ENCODE measurements at regions not wholly inside any gene's neighbourhood (a gene's known extent, or its start where the extent isn't known, plus 50 kb on each side); places are given as distances from the start of the nearest gene placed in this dataset.

DNA sequence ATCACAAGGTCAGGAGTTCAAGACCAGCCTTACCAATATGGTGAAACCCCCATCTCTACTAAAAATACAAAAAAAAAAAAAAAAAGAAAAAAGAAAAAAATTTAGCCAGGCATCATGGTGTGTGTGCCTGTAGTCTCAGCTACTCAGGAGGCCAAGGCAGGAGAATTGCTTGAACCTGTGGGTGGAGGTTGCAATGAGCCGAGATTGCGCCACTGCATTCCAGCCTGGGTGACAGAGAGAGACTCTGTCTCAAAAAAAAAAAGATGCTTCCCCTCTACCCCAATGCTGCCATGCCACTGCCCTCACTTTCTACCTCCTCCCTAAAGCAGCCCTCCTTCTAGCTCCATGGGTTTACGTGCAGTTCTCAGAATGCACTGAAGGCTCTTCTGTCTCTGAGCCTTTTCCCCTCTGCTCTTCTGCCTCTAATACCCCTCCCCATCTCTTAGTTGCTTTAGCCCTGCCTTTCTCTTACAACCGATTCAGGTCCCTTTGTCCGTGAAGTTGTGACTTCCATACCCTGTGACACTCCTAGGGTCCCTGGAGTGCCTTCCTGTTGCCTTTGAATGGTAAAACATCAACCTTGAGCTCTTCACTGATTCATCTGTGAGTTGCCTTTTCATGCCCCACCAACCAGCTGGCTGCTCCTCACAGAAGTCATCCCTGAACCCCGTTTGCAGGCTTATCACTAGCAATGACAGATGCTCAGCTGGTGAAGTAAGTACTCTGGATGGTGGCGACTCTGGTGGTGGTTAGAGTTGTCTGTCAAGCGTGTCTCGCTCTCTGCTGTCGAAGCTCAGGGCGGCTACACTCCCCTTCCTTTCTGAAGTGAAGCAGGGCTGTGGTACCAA, 234.9 kb downstream of the RHOU start:
- intact Hi-C loops (cut with DNase I), result no loop called here
- no peaks in the 10 kb centered on the region for H3K9me3 ChIP-seq (ENCODE audit: control insufficient read depth, low read length)
- 91% methylated on average over 11 of the region's 11 CpGs for WGBS
- no peaks in the 10 kb centered on the region for H3K27me3 ChIP-seq (ENCODE audit: control insufficient read depth, insufficient read depth)
- H3K4me1 ChIP-seq (ENCODE audit: control insufficient read depth, insufficient read depth, low read length), result no peaks in the 10 kb centered on the region
- DNase-seq (no peak), ATAC-seq (no peak)
- H3K4me3 ChIP-seq (ENCODE audit: low read length), result no peak overlapping the region
- no peak overlapping the region for H3K27ac ChIP-seq (ENCODE audit: low read length)

DNA sequence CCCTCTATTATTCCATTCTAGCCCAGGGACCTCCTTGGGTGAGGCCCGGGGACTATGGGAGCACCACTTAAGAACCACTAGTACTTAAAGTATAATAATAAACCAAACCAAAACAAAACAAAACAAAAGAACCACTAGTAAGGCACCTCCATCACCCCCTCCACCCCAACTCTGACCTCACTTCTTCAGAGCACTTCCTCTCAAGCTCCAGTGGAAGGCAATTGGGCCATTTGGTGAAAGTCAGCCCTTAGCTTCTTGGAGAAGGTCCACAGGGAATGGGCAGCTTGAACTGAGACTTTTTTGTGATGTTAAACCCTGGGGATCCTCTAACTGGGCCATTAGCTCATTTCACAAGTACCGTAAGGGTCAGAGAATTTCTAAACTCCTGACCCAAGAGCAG, 237.3 kb downstream of the RHOU start:
- H3K4me1 ChIP-seq (ENCODE audit: control insufficient read depth, insufficient read depth, low read length), result no peaks in the 10 kb centered on the region
- no peaks in the 10 kb centered on the region for H3K27me3 ChIP-seq (ENCODE audit: control insufficient read depth, insufficient read depth)
- ATAC-seq (peak in 1 of 2 donors; percentile 45), DNase-seq (no peak)
- H3K9me3 ChIP-seq (ENCODE audit: control insufficient read depth, low read length), result no peaks in the 10 kb centered on the region
- H3K27ac ChIP-seq (ENCODE audit: low read length), result no peak overlapping the region
- WGBS, result 72% methylated on average over 2 of the region's 2 CpGs
- intact Hi-C loops (cut with DNase I), result no loop called here
- H3K4me3 ChIP-seq (ENCODE audit: low read length), result no peak overlapping the region

DNA sequence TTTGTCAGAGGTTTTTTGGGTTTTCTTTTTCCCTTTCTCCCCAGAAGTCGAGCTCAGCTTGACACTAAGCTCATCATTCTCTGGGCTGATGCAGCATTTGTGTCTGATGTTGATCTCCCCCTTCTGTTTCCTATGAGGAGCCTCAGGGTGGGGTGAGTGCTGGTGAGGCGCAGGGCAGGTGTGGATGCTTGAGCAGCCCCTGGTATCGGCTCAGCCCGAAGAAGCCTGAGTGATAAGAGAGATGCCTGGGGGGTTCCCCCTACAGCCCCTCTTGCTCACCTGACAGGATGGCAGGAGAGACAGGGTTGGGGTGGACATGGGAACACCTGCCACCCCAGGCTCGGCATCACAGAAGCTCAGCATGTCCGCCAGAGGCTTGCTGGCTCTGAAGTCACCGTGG, 239.0 kb downstream of the RHOU start:
- H3K9me3 ChIP-seq (ENCODE audit: control insufficient read depth, low read length), result no peaks in the 10 kb centered on the region
- ATAC-seq, result no peak
- no peaks in the 10 kb centered on the region for H3K27me3 ChIP-seq (ENCODE audit: control insufficient read depth, insufficient read depth)
- H3K27ac ChIP-seq (ENCODE audit: low read length), result no peak overlapping the region
- intact Hi-C loops (cut with DNase I), result no loop called here
- peaks cover 5% of the 10 kb centered on the region for H3K4me1 ChIP-seq (ENCODE audit: control insufficient read depth, insufficient read depth, low read length)
- WGBS, result 86% methylated on average over 7 of the region's 7 CpGs
- H3K4me3 ChIP-seq (ENCODE audit: low read length), result no peak overlapping the region
- DNase-seq, result no peak

DNA sequence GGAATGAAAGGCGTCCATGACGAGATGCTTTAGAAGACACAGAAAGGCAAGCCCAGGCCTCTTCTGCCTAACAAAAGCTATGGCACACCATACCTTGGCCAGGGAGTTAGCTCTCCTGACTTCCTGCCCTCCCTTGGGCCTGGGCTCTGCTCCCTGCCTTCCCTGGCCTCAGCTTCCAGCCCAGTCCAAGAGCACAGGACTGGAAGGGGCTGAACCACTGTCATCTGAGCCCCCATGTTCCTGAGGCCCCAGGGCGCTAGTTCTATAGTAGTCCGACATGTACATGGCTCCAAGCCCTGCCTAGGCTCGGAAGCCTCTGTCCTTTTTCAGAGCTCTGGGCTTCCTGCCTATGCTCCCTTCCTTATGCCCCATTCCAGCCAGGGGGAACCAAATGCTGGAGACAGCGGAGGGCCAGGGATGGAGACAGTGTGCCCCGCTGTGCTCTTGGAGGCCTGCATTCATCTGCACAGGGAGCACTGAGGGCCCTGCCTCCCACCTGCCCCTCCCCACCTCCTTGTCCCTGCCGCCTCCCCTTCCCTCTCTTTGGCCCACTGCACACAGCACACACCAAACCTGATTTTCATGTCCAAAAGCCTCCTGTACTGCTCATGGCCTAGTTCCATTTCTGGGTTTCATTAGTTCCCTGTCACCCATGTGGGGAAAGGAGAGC, 240.1 kb downstream of the RHOU start:
- Histone ChIP-seq H3K4me3 (ENCODE audit: low read length) (no peak overlapping the region), H3K27ac (ENCODE audit: low read length) (no peak overlapping the region), H3K9me3 (ENCODE audit: control insufficient read depth, low read length) (no peaks in the 10 kb centered on the region), H3K27me3 (ENCODE audit: control insufficient read depth, insufficient read depth) (no peaks in the 10 kb centered on the region), H3K4me1 (ENCODE audit: control insufficient read depth, insufficient read depth, low read length) (peaks cover 5% of the 10 kb centered on the region)
- intact Hi-C loops (cut with DNase I), result no loop called here
- WGBS, result 95% methylated on average over 8 of the region's 8 CpGs
- DNase-seq, result no peak
- peak in 1 of 2 donors; percentile 21 for ATAC-seq

DNA sequence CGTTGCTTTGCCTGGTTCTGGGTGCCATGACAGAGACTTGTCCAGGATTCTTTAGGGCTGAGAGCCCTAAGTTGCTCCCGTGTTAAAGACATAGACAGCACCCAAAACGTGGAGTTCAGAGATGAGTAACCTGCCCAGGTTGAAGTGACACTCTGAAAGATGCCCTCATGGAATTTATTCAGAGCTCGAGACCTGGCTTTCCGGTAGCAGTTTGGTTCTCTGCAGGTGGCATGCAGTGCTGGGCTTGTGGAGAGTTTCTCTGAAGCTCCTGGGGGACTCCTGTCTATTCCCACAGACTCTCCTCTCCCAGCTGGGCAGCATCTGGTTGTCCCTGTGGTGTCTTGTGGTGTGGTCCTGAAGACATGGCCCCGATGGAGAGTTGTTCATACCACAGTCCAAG, 241.0 kb downstream of the RHOU start:
- intact Hi-C loops (cut with DNase I), result no loop called here
- DNase-seq (no peak), ATAC-seq (no peak)
- Histone ChIP-seq H3K27ac (ENCODE audit: low read length) (no peak overlapping the region), H3K9me3 (ENCODE audit: control insufficient read depth, low read length) (no peaks in the 10 kb centered on the region), H3K4me1 (ENCODE audit: control insufficient read depth, insufficient read depth, low read length) (peaks cover 5% of the 10 kb centered on the region), H3K27me3 (ENCODE audit: control insufficient read depth, insufficient read depth) (no peaks in the 10 kb centered on the region), H3K4me3 (ENCODE audit: low read length) (no peak overlapping the region)
- 85% methylated on average over 6 of the region's 6 CpGs for WGBS

DNA sequence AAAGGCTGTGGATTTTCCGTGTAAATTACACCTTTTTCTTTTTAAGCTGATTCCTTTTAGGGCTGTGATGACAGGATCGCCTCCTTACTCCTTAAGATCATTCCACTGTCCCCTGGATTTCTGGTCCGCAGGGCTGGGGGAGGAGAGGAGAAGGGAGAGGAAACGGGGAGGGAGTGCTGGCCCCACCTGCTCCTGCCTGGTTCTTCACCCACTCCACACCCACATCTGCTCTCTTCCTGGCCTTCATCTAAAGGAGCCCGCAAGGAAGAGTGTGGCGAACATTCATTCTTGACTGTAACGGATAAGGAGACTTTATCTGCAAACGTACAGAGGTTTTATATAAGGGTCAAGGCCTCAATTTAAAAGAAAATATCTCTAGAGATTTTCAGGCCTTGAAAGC, 242.0 kb downstream of the RHOU start:
- intact Hi-C loops (cut with DNase I), result no loop called here
- no peaks in the 10 kb centered on the region for H3K27me3 ChIP-seq (ENCODE audit: control insufficient read depth, insufficient read depth)
- H3K4me3 ChIP-seq (ENCODE audit: low read length), result no peak overlapping the region
- no peak for ATAC-seq
- no peak for DNase-seq
- WGBS, result 89% methylated on average over 8 of the region's 8 CpGs
- H3K4me1 ChIP-seq (ENCODE audit: control insufficient read depth, insufficient read depth, low read length), result peaks cover 5% of the 10 kb centered on the region
- no peak overlapping the region for H3K27ac ChIP-seq (ENCODE audit: low read length)
- no peaks in the 10 kb centered on the region for H3K9me3 ChIP-seq (ENCODE audit: control insufficient read depth, low read length)

DNA sequence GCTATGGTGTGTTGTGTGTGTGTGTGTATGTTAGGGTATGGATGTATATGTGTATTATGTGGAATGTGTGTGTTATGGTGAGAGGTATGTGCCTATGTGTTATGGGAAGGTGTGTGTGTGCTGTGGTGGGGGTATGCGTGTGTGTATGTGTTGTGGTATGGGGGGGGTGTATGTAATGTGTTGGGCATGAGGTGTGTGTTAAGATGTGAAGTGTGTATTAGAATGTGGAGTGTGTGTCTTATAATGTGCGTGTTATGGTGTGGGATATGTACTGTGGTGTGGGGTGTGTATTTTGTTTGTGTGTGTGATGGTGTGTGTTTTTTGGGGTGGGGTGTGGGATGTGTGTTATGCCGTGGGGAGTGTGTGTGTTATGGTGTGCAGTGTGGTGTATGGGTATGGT, 242.5 kb downstream of the RHOU start:
- Histone ChIP-seq H3K4me1 (ENCODE audit: control insufficient read depth, insufficient read depth, low read length) (peaks cover 5% of the 10 kb centered on the region), H3K9me3 (ENCODE audit: control insufficient read depth, low read length) (no peaks in the 10 kb centered on the region), H3K4me3 (ENCODE audit: low read length) (no peak overlapping the region), H3K27ac (ENCODE audit: low read length) (no peak overlapping the region), H3K27me3 (ENCODE audit: control insufficient read depth, insufficient read depth) (no peaks in the 10 kb centered on the region)
- intact Hi-C loops (cut with DNase I), result no loop called here
- 98% methylated on average over 3 of the region's 3 CpGs for WGBS
- DNase-seq, result no peak
- ATAC-seq, result no peak

DNA sequence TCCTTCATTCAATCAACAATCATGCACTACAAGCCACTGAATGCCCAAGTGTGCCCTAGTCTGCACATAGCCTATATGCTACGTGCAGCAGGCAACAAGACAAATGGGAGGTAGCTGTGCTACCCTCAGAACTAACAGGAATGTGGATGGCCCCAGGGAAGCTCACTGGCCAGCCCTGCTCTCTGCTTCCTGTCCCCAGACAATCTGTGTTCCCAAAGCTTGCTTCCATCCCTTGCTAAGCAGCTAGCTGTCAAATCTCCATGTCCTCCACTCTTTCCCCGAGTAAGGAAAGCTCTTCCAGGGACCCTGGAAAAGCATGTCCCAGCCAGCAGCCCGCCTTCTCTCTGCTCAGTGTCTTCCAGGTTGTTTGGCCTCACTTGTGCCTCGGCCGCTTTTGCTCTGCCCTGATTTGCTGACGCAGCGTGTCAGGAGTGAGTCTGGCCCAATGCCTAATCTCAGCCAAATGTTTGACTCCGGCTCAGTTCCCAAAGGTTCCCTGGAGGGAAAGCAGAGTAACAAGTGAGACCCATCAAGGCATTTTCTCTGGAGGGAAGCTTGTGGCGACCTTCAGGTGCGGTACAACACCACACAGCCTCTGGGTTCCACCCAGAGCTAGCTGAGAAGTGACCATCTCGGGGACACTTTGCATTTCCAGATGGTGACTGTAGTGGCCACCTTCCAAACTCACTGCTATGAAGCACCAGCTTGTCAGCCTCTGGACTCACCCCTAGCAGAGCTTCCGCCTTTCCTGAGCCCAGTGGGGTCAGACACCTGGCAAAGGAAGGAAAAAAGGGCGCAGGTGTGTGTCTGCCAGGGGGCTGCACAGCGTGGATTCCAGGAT, 243.4 kb downstream of the RHOU start:
- H3K4me1 ChIP-seq (ENCODE audit: control insufficient read depth, insufficient read depth, low read length), result peaks cover 5% of the 10 kb centered on the region
- no peak overlapping the region for H3K4me3 ChIP-seq (ENCODE audit: low read length)
- H3K27ac ChIP-seq (ENCODE audit: low read length), result no peak overlapping the region
- DNase-seq (peak; percentile 45 to 81 (median 73)), ATAC-seq (peak; percentile 47 to 67)
- 45% methylated on average over 14 of the region's 14 CpGs for WGBS
- no peaks in the 10 kb centered on the region for H3K9me3 ChIP-seq (ENCODE audit: control insufficient read depth, low read length)
- H3K27me3 ChIP-seq (ENCODE audit: control insufficient read depth, insufficient read depth), result no peaks in the 10 kb centered on the region
- intact Hi-C loops (cut with DNase I), result no loop called here

DNA sequence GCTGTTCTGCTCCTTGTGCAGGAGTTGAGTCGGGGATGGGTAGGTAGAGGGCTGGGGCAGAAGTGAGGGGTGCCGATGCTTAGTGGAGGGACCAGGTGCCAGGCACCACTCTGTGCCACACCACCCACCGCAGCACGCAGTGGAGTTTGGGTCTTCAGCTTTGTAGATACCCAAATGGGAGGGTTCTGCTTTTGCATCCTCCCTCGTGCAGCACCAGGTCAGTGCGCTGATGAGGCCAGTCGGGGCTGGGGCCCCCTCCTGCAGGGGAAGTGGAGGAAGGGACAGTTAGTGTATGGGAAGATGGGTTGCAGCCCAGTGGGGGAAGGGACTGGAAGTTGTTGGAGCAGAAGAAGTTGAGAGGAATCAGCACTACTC, 244.0 kb downstream of the RHOU start:
- WGBS, result 80% methylated on average over 7 of the region's 7 CpGs

DNA sequence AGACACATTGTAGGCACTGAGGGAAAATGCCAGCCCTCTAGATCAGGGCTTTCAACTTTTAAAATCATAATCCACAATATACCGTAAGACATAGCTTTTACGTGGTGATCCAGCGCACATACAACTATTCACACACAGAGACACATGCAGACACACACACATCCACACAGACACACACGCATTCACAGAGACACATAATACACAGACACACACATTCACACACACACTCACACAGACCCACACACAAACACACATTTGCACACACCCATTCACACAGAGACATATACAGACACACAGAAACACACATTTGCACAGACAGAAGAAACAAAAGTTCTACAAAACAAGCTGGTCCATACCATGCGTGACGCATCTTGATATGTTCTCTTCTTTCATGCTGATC, 244.5 kb downstream of the RHOU start:
- Histone ChIP-seq H3K27ac (ENCODE audit: low read length) (no peak overlapping the region), H3K4me3 (ENCODE audit: low read length) (no peak overlapping the region), H3K27me3 (ENCODE audit: control insufficient read depth, insufficient read depth) (no peaks in the 10 kb centered on the region), H3K4me1 (ENCODE audit: control insufficient read depth, insufficient read depth, low read length) (peaks cover 5% of the 10 kb centered on the region), H3K9me3 (ENCODE audit: control insufficient read depth, low read length) (no peaks in the 10 kb centered on the region)
- WGBS, result 97% methylated on average over 6 of the region's 6 CpGs
- intact Hi-C loops (cut with DNase I), result no loop called here
- ATAC-seq (no peak), DNase-seq (no peak)

More for the DNA sequence above, 244.0 kb downstream of the RHOU start:
- Histone ChIP-seq H3K4me1 (ENCODE audit: control insufficient read depth, insufficient read depth, low read length) (peaks cover 5% of the 10 kb centered on the region), H3K27me3 (ENCODE audit: control insufficient read depth, insufficient read depth) (no peaks in the 10 kb centered on the region), H3K4me3 (ENCODE audit: low read length) (no peak overlapping the region), H3K27ac (ENCODE audit: low read length) (no peak overlapping the region), H3K9me3 (ENCODE audit: control insufficient read depth, low read length) (no peaks in the 10 kb centered on the region)
- DNase-seq, result peak in 1 of 3 donors; percentile 63
- intact Hi-C loops (cut with DNase I), result no loop called here
- peak in 1 of 2 donors; percentile 9 for ATAC-seq

Data from right cardiac atrium (tissue), 5 donors.